Testis (tissue), 2 donors: ENCODE measurements at regions not wholly inside any gene's neighbourhood (a gene's known extent, or its start where the extent isn't known, plus 50 kb on each side); places are given as distances from the start of the nearest gene placed in this dataset.

Experiments
- POLR2A ChIP-seq: fragments of 450-650 bp; IDR thresholded peaks from one replicate; pipeline ENCODE4 v1.6.1; 2017; ENCODE audit warnings: antibody characterized with exemption, mild to moderate bottlenecking, moderate library complexity
- TF ChIP-seq, protein P1 (sequence below), 3 experiments: fragments of 450-650 bp in 2 of 3; fragments of 200-600 bp in 1 of 3; sonication (generic) in 1 of 3; IDR thresholded peaks; one replicate each; pipeline ENCODE4 v1.5.1; 2016 to 2019; ENCODE audit warnings: antibody characterized with exemption in 3 of 3, mild to moderate bottlenecking in 2 of 3, moderate library complexity in 1 of 3

DNA sequence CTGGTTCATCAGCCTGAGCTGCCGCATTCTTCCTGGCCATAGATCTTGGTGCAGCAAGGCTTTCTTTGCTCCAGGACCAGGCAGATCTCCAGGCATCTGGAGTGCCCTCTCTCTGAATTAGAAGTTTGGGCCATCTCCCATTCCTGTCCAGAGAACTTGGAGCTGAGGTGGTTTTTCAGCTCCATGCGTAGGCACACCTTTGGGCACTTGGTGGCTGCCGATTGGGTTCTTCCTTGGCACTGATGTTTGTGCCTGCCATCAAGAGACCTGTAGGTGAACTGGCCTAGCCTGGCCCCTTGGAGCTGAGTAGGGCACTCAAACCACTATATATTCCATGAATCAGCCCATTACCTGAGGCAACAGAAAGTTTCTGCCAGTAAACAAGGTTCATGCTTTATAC, 206.0 kb upstream of the PCDH17 start:
- no peak for TF ChIP-seq POLR2A
- TF ChIP-seq, protein P1, sequence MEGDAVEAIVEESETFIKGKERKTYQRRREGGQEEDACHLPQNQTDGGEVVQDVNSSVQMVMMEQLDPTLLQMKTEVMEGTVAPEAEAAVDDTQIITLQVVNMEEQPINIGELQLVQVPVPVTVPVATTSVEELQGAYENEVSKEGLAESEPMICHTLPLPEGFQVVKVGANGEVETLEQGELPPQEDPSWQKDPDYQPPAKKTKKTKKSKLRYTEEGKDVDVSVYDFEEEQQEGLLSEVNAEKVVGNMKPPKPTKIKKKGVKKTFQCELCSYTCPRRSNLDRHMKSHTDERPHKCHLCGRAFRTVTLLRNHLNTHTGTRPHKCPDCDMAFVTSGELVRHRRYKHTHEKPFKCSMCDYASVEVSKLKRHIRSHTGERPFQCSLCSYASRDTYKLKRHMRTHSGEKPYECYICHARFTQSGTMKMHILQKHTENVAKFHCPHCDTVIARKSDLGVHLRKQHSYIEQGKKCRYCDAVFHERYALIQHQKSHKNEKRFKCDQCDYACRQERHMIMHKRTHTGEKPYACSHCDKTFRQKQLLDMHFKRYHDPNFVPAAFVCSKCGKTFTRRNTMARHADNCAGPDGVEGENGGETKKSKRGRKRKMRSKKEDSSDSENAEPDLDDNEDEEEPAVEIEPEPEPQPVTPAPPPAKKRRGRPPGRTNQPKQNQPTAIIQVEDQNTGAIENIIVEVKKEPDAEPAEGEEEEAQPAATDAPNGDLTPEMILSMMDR (IDR thresholded peaks at IDR 0.05) = no peak
